Endothelial cell (in vitro differentiated cells): ENCODE measurements at regions not wholly inside any gene's neighbourhood (a gene's known extent, or its start where the extent isn't known, plus 50 kb on each side); places are given as distances from the start of the nearest gene placed in this dataset.

Experiments
- DNase-seq: peaks from one replicate; pipeline ENCODE4 v3.0.0; 2021; ENCODE audit warnings: low spot score
- H3K27ac Mint-ChIP-seq: one replicate; pipeline ENCODE4 v1.8.0; 2021; ENCODE audit warnings: mixed read lengths, inconsistent platforms; ENCODE audit not compliant: unreplicated experiment
- H3K27me3 Mint-ChIP-seq: one replicate; pipeline ENCODE4 v1.8.0; 2021; ENCODE audit warnings: mild to moderate bottlenecking, moderate library complexity, mixed read lengths, inconsistent platforms; ENCODE audit not compliant: unreplicated experiment
- H3K36me3 Mint-ChIP-seq: one replicate; pipeline ENCODE4 v1.8.0; 2021; ENCODE audit warnings: mild to moderate bottlenecking, low read depth, mixed read lengths, inconsistent platforms; ENCODE audit not compliant: unreplicated experiment
- H3K4me1 Mint-ChIP-seq: one replicate; pipeline ENCODE4 v1.8.0; 2021; ENCODE audit warnings: mild to moderate bottlenecking, mixed read lengths, inconsistent platforms; ENCODE audit not compliant: unreplicated experiment
- H3K4me3 Mint-ChIP-seq: one replicate; pipeline ENCODE4 v1.8.0; 2021; ENCODE audit warnings: mild to moderate bottlenecking, mixed read lengths, inconsistent platforms; ENCODE audit not compliant: unreplicated experiment
- H3K9me3 Mint-ChIP-seq: one replicate; pipeline ENCODE4 v1.8.0; 2021; ENCODE audit warnings: mixed read lengths, inconsistent platforms; ENCODE audit not compliant: unreplicated experiment
- TF ChIP-seq, protein P1 (sequence below): fragments of 200-600 bp; sonication (generic); IDR thresholded peaks from one replicate; pipeline ENCODE4 v1.5.0; 2021; ENCODE audit warnings: antibody characterized with exemption; ENCODE audit not compliant: unreplicated experiment

DNA sequence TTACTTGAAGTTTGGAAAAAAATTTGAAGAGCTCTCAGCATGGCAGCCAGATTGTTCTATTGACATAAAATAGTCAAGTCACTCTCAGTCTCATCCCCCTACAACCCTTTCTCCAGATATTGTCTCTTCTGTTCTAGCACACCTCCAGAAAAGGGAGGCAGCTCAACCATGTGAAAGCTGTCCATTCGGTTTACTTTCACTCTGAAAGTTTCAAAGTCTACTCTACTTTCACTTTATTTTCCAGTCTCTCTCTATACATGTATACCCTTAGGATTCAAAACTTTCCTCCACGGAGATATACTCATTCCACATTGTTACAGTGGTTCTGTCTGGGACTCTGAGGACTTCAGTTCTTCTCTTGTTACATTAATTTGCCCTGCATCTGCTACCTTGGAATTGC, 111.0 kb upstream of the STAC start:
- Mint-ChIP-seq H3K4me3 (no peak overlapping the region), H3K36me3 (no peaks in the 10 kb centered on the region)

DNA sequence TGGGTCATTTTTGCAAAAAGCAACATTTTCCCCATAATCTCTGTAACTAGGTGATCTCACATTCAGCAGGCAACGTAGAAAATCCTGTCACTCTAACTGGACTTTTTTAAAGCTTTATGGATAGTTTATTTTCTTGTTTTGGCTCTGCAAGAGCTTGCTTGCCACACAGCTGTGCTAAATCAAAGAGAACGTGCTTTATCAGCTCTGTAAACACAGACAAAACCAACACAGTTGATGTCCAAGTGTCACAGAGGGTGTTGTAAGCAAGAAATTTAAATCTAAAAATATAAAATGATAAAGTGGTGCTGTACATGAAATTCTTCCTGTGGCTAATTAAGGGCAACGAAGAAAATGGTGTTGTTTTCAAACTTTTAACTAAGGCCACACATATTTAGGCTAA, 97.5 kb upstream of the STAC start:
- TF ChIP-seq, protein P1, sequence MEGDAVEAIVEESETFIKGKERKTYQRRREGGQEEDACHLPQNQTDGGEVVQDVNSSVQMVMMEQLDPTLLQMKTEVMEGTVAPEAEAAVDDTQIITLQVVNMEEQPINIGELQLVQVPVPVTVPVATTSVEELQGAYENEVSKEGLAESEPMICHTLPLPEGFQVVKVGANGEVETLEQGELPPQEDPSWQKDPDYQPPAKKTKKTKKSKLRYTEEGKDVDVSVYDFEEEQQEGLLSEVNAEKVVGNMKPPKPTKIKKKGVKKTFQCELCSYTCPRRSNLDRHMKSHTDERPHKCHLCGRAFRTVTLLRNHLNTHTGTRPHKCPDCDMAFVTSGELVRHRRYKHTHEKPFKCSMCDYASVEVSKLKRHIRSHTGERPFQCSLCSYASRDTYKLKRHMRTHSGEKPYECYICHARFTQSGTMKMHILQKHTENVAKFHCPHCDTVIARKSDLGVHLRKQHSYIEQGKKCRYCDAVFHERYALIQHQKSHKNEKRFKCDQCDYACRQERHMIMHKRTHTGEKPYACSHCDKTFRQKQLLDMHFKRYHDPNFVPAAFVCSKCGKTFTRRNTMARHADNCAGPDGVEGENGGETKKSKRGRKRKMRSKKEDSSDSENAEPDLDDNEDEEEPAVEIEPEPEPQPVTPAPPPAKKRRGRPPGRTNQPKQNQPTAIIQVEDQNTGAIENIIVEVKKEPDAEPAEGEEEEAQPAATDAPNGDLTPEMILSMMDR = no peak
- no peaks in the 10 kb centered on the region for H3K4me1 Mint-ChIP-seq
- no peaks in the 10 kb centered on the region for H3K9me3 Mint-ChIP-seq
- H3K4me3 Mint-ChIP-seq = no peak overlapping the region
- H3K36me3 Mint-ChIP-seq = no peaks in the 10 kb centered on the region
- H3K27me3 Mint-ChIP-seq = no peaks in the 10 kb centered on the region
- no peak for DNase-seq
- H3K27ac Mint-ChIP-seq = no peak overlapping the region

More for the DNA sequence above, 111.0 kb upstream of the STAC start:
- Mint-ChIP-seq H3K9me3 (no peaks in the 10 kb centered on the region), H3K4me1 (no peaks in the 10 kb centered on the region), H3K27ac (no peak overlapping the region), H3K27me3 (no peaks in the 10 kb centered on the region)
- DNase-seq = no peak
- TF ChIP-seq, protein P1 = no peak

DNA sequence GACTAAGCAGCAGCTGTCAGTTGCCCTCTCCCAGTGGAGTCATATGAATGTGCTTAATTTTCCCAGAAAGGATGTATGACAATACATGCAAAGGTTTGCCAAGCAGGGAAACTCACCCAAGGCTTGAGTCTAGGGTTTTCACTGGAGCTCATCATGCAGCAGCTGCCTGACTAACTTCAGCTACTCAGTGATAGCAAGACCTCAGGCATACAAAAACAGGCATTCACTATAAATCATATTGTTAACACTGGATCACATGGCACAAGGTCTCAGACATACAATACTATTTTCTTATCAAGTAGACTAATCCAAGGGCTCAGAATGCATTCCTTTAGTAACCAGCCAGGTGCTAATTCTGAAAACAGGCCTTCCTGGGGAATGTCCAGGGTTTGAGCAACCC, 85.0 kb upstream of the STAC start:
- H3K4me1 Mint-ChIP-seq = peaks cover 7% of the 10 kb centered on the region
- H3K27me3 Mint-ChIP-seq = no peaks in the 10 kb centered on the region
- TF ChIP-seq, protein P1 = no peak
- H3K4me3 Mint-ChIP-seq = no peak overlapping the region
- H3K9me3 Mint-ChIP-seq = no peaks in the 10 kb centered on the region
- no peak overlapping the region for H3K27ac Mint-ChIP-seq
- no peaks in the 10 kb centered on the region for H3K36me3 Mint-ChIP-seq
- DNase-seq = no peak

DNA sequence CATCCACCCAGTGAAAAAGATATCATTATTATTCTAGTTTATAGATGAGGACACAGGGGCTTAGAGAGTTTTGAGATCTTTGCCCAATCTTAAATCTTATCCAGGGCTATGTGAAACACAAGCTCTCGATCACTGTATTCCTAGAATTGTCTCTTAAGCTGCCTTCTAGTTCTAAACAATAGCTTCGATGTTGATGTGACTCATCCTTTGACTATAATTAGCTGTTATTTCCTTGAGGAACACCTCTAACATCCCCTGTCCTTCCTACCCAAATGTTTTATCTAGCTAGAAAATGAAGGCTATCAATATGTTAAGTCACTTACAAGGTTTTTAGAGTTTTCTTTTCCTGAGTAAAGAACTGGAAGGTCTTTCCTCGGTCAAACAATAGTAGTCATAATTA, 83.1 kb upstream of the STAC start:
- no peaks in the 10 kb centered on the region for H3K36me3 Mint-ChIP-seq

DNA sequence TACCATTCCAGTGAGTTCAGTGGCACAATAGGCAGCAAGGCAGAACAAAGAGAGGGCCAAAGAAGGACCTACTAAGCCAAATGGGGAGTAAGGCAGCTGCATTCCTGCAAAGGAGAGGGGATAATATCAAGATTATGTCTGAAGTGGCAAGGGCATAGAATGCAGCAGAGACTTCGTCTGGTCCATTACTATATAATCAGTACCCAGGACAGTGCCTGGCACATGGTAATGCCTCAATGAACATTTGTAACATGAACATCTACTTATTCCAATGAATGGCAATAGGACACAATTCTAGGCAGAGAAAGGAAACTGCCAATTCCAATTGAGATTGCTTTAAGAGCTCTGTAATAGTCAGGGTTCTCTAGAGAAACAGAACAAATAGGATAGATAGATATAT, 82.1 kb upstream of the STAC start:
- Mint-ChIP-seq H3K27ac (no peak overlapping the region), H3K27me3 (peaks cover 2% of the 10 kb centered on the region), H3K36me3 (no peaks in the 10 kb centered on the region), H3K4me1 (peaks cover 7% of the 10 kb centered on the region), H3K9me3 (no peaks in the 10 kb centered on the region), H3K4me3 (no peak overlapping the region)
- TF ChIP-seq, protein P1 = no peak
- no peak for DNase-seq

More for the DNA sequence above, 83.1 kb upstream of the STAC start:
- Mint-ChIP-seq H3K27ac (no peak overlapping the region), H3K27me3 (no peaks in the 10 kb centered on the region), H3K9me3 (no peaks in the 10 kb centered on the region), H3K4me3 (no peak overlapping the region), H3K4me1 (peaks cover 7% of the 10 kb centered on the region)
- no peak for DNase-seq
- TF ChIP-seq, protein P1 = no peak
